Activated T-cell treated with anti-CD3 and anti-CD28 coated beads for 48 hours (primary cell): ENCODE measurements at regions not wholly inside any gene's neighbourhood (a gene's known extent, or its start where the extent isn't known, plus 50 kb on each side); places are given as distances from the start of the nearest gene placed in this dataset.

ENCODE experiments used
- DNase-seq: peaks from one replicate; pipeline ENCODE4 v3.0.0-alpha.2; 2020; ENCODE audit warnings: low read depth

DNA sequence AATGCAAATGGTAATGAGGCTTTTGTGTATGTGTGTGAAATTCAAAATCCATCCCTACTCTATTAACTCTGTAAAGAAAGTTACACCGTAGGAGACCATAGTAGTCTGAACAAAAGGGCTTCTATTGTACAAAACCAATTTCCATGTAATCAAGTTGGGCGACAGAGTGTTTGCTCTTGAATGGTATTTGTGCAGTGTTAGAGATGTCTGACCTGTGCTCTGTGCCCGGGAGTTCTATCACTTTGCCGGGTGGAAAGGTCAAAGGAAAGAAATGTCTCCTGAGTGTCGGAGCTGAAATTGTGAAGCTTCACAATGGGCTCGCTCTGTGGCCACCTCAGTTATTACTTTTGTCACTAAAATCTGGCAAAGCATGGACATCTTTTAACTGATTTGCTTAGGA, 312.0 kb downstream of the SAMD5 start:
- DNase-seq = no peak

DNA sequence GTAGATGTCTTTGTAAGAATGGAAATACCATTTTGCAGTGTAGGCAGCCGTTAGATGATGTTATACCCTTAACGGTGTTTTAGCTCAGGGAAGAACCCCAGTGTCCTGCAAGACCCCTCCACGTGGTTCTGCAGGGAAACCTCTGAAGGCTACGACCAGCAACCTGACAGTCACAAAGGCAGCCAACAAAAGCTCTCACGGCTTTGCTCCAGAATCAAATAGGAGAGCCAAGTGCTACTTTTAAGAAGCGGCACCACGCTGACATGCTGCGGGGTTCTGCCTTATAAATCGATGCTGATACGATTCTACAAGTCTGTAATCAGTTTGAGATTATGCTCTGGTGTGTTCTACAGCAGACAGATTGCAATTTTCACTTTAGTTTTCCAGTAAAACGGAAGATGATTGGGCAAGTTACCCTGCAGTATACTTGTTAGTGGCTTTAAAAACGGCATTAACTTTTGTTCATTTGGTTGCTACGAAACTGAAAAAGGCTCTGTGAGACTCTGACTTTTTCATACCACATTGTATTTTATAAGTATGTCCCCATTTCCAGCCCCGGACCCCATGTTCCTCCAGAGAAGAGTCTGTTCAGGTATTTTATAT, 312.9 kb downstream of the SAMD5 start:
- DNase-seq = no peak

DNA sequence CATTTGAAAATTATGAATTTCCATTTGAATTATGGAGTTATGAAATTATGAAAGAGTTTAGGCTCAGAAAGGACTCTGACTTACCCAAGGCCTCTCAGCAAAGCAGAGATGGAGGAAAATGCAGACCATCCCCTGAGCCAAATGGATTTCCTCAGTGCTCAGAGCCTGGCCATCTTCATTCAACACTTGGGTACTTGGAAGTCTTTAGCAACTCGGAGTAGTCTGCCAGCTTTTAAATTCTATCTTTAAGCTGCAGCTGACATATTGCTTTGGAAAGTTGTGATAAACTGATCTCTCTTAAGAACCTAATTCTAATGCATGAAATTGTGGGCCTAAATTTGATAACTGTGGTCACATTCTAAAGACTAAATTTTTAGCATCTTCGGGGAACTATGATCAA, 315.4 kb downstream of the SAMD5 start:
- no peak for DNase-seq

GRCh38 chr6:147825848-147826247, 317.4 kb downstream of the SAMD5 start:
- DNase-seq = no peak

DNA sequence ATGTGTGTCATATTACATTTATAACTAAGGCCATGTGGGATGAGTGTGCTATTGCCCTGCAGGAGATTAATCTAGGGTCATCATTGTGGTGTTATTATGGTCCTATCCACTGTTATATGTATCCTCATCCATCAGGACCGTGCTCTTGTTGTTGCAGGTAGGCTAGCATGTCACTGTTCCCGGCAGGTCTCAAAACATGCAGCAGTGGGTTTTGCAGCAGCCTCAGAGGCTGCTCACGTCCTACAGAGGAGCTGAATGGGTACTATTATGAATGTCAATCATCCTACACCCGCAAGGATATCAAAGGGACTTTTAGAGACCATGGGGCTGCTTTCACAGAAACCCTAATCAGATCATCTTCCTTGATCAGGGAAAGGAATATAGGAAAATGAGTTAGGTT, 318.2 kb downstream of the SAMD5 start:
- DNase-seq = no peak

GRCh38 chr6:147829418-147829817, 320.9 kb downstream of the SAMD5 start:
- no peak for DNase-seq

DNA sequence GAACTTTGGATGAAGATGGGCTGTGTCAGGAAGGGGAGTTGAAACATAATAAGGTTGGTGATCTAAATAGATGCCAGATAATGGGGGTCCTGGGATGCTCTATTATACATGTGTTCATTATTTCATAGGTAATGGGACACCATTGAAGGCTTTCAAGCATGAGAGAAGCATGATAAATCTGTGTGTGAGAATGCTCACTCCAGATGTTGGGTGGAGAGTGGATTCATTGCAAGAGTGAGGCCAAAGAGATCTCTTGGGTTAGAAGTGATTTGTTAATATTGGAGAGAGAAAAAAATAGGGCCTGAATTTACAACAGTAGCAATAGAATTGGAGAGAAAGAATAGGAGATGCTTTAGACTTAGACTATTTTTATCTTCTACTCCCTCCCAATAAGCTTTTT, 321.3 kb downstream of the SAMD5 start:
- no peak for DNase-seq

DNA sequence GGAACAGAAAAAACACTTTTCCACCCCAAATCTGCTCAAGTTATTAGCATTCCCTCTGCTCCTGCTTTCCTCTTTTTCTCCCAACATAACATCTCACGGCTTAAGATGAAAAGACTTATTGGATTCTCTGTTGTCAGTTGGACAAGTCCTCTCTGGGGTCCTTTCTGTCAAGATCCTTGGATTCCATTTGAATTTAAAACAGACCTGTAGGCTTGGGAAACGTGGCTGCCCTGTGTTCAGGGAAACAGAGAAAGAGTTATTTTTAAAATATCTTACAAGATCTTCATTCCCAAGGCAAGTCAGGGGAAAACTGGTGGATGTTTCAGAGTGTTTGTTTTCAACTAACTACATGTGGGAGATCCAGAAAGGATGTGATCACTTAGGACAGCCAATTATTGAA, 322.9 kb downstream of the SAMD5 start:
- no peak for DNase-seq

- DNase-seq = no peak
Measured at GRCh38 chr6:147833607-147834006, 325.1 kb downstream of the SAMD5 start.

- DNase-seq = no peak
Measured at GRCh38 chr6:147834084-147834776, 325.7 kb downstream of the SAMD5 start.

- no peak for DNase-seq
Measured at GRCh38 chr6:147837540-147837939, 329.1 kb downstream of the SAMD5 start.

DNA sequence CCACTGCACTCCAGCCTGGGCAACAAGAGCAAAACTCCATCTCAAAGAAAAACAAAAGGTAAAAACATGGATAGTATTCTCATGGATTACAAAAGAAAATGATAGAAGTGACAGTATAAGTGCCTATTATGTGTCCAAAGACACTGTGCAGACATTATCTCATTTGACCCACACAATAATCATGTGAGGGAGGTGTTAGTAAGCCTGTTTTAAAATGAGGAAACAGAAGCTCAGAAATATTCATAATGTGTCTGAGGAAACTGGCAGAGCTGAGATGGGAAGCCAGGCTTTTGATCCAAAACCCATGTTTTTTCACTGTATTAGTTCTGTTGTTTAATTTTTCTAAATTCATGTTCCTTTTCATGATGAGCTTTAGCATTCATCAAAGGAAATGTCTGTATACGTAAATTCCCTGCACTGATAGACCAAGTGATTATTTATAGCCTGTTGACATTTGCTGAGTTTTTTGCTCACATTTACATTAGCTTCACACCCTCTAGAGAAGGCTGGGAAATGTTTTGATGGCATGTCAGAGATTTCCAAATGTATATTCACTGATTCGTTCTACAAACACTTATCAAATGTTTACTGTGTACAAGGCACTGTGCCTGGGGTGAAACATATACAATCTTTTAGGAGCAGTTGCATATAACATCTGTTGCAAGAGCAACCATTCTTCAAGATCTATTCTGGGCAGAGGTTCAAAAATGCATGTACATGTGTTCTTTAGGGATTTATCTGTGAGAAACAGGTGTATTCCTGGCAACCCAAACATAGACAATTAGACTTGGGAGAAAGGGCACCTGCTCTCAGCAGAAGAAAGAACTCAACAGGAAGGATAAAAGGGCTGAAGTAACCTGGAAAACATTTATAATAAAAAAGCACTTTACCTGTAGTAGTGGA, 331.5 kb downstream of the SAMD5 start:
- DNase-seq = no peak

DNA sequence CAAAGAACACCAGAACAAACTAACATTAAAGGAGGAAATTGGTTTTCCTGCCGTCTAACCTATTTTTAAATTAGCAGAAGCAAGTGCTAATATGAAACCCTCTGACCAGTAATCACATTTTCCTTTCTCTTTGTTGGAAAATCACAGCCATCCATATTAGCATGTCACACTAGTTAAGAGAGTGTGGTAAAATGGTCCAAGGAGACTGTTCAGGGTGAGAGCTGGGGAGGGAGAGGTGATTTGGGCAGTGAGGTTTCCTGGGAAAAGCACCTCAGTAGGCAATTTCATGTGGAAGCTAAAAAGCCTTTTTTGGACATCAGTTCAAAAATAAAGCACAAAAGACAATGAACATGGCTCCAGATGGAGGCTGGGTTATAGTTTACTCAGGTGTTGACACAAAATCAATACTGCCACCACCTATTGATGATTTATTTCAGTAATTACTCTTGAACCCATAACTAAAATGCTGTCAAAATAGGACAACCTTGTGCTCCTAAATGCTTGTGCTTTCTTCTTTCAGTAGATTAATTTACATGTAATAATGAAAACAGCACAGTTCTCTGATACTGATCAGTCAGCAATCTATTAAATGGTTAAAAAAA, 333.2 kb downstream of the SAMD5 start:
- no peak for DNase-seq

DNA sequence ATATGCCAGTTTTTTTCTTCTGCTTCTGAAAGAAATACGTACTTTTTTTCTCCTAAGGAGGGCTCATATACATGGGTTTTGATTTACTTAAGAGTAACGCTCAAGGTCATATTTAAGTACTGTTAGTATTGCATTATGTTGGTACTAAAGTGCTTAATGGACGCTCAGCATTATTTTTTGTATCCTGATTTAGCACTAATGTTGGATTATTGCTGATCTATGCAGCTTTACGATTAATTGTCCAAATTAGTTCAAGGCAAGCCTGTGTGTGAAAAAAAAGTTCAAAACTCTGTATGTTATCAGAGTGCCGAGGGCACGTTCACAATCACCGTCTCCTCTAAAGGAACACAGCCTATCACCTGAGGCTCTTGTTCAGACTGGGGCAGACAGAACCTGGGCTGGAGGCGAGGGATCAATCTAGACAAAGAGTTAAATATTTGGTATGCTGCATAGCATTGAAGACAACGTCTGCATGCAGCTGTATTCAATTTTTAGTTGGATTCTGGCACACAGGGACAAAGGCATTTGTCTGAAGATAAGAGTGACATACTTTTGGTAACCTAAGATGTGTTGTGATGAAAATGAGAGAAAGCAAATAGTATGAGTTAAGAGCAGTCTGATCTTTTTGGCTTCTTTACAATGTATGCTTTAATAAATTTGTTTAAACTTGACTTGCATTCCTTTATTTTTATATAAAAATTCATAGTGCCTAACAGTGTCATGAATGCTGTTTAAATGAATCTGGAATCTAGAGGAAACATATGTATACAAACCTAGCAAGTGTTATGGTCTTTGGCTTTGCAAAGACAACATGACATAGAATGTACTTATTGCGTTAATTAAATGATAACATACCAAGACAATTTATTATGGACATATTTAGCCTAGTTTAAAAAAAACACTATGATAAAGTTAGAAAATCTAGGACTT, 341.2 kb downstream of the SAMD5 start:
- DNase-seq = no peak

DNA sequence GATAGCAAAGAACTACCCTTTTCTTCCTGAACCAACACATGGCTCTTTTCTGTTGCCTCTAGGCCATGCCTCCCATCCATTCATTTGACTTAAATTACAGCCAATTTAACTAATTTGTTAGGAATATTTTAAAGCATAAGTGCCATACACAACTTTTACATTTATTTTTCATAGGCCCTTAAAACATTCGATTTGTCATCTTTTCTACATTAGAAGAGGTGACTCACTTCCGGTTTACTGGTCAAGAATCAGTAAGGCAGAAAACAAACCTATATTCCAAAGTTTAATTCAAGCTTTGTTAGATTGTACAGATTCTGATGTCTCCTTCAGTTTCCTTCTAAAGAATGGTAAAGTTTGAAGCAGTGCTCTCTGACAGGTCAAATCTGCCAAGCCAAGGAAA, 344.3 kb downstream of the SAMD5 start:
- no peak for DNase-seq

DNA sequence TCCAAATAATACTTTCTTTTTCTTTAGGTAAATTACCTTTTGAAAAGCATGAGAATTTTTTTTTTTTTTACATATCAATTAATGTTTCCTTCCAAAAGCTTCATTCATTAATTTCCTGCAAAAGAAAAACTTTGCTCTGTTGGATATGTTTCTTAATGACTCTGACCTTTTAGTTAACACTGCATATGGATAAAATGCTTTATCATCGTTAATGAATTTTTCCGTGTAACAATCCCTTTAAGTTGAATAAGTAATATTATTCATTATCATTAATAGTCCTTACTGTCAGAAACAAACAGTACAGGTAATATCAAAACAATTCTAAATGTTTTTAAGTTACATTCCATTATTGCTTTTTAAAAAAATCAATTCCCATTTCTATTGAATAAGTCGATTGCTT, 345.1 kb downstream of the SAMD5 start:
- DNase-seq = no peak

- DNase-seq = no peak
Measured at GRCh38 chr6:147855803-147856482, 347.5 kb downstream of the SAMD5 start.

- DNase-seq = no peak
Measured at GRCh38 chr6:147856687-147857086, 348.2 kb downstream of the SAMD5 start.

DNA sequence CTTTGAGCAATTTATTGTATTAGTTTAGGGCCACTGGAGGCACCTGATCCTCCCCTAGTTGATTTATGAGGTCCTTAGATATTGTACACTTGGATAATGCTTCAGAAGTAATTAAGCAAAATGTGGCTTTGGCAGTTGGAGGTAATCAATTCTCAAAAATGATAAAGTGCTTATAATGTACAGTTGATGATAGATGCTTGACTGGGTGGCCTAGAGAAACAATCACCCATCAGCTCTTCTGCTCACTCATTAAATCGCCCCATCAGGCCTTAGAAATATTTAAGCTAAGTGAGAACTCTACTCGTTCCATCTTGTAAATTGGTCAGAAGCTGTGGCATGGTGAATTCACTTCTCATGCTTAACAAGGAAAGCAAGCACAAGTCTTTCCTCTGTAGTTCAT, 349.9 kb downstream of the SAMD5 start:
- no peak for DNase-seq

DNA sequence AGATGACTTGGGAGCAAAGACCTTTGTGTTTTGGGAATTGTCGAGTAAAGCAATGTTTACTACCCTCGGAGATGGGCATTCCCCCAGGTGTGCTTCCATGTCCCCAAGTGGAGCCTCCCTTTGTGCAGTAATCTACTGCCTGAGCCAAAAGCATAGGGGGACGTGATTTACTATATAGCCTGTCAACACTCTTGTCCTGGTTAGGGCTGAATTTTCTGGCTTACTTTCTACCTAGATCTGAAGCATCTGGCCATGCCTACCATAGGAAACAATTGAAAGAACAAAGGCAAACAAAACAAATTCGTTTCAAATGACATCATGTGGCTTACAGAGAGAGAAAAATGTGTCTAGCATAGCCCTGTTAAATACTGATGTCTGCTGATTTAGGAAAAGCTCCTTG, 350.6 kb downstream of the SAMD5 start:
- DNase-seq = no peak

DNA sequence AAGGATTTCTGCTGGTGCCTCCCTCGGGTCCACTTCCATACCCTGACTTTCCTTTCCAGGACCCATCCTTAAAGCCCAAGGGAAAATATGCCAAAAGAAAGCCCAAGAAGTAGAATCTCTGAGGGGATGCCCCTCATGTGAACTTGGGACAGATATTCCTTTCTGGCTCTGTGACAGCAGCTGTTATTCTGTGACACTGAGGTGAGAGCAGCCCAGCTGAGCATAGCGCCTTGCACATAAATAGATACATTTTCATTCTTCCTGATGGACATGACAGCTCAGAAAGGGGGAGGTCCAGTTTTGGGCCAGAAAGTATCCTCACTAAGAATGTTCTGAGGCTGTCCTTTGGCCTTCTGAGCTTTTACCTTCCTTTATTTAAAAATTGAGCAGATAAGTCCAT, 353.2 kb downstream of the SAMD5 start:
- no peak for DNase-seq
